ENCODE measurements at regions not wholly inside any gene's neighbourhood (a gene's known extent, or its start where the extent isn't known, plus 50 kb on each side); places are given as distances from the start of the nearest gene placed in this dataset.
A peak's percentile ranks its signal among the peaks of the same experiment; 100 is the strongest.

DNA sequence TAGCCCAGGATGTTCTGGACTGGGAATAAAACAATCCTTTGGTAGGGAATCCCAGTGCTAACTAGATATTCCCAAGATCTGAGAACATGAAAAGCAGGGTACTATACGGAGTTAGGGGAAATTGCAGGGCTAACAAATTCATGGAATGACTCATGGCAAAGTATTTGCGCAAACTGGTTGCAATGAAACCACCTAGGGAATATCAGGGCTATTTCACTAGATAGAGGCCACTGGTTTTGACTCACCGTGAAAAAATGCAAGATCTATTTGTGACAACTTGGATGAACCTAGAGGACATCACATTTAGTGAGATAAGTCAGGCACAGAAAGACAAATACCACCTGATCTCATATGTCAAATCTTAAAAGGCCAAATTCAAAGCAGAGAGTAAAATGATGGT lies 233.3 kb downstream of the MBD2 start:
- no peak overlapping the region for H3K4me2 ChIP-seq (ENCODE audit: extremely low read depth, insufficient read depth, low read length)
- H3K9me3 ChIP-seq (ENCODE audit: control insufficient read depth, insufficient read depth, low read depth, low read length), result no peaks in the 10 kb centered on the region
- H3K27ac ChIP-seq (ENCODE audit: insufficient read depth, low read length), result no peak overlapping the region

GRCh38 chr18:53990485-53990884 lies 234.0 kb downstream of the MBD2 start:
- TF ChIP-seq CTCF (conservative IDR thresholded peaks at IDR 0.05 in 1 of 2, IDR thresholded peaks at IDR 0.05 in 1 of 2; ENCODE audit: low read depth in 1 of 2, low read length in 2 of 2) (no peak), EZH2 (IDR thresholded peaks at IDR 0.05; ENCODE audit: low read length, missing control alignments) (no peak)
- H3K4me1 ChIP-seq (ENCODE audit: control insufficient read depth, extremely low read depth, insufficient read depth, low read length), result no peaks in the 10 kb centered on the region
- no peak overlapping the region for H3K4me3 ChIP-seq (replicated peaks in 1 of 4; ENCODE audit: control extremely low read depth in 1 of 4, insufficient read depth in 1 of 4, low read depth in 3 of 4, low read length in 4 of 4)
- no peak for DNase-seq (ENCODE audit: low read depth in 2 of 2)
- no peak overlapping the region for H2AFZ ChIP-seq (ENCODE audit: low read length)
- H3K27me3 ChIP-seq (ENCODE audit: control insufficient read depth, insufficient read depth, low read length), result no peaks in the 10 kb centered on the region
- no peaks in the 10 kb centered on the region for H3K36me3 ChIP-seq (ENCODE audit: control insufficient read depth, insufficient read depth, low read length)
- no peaks in the 10 kb centered on the region for H3K79me2 ChIP-seq (ENCODE audit: control insufficient read depth, insufficient read depth, low read length)
- H3K9me3 ChIP-seq (ENCODE audit: control insufficient read depth, insufficient read depth, low read depth, low read length), result no peaks in the 10 kb centered on the region
- no peak overlapping the region for H3K27ac ChIP-seq (ENCODE audit: insufficient read depth, low read length)
- no peaks in the 10 kb centered on the region for H4K20me1 ChIP-seq (ENCODE audit: control insufficient read depth, extremely low read depth, insufficient read depth, low read length)
- H3K4me2 ChIP-seq (ENCODE audit: extremely low read depth, insufficient read depth, low read length), result no peak overlapping the region
- H3K9ac ChIP-seq (ENCODE audit: insufficient read depth, low read length), result no peak overlapping the region

More for the DNA sequence above, 233.3 kb downstream of the MBD2 start:
- no peaks in the 10 kb centered on the region for H3K36me3 ChIP-seq (ENCODE audit: control insufficient read depth, insufficient read depth, low read length)
- no peaks in the 10 kb centered on the region for H4K20me1 ChIP-seq (ENCODE audit: control insufficient read depth, extremely low read depth, insufficient read depth, low read length)
- no peaks in the 10 kb centered on the region for H3K27me3 ChIP-seq (ENCODE audit: control insufficient read depth, insufficient read depth, low read length)
- H2AFZ ChIP-seq (ENCODE audit: low read length), result no peak overlapping the region
- H3K4me1 ChIP-seq (ENCODE audit: control insufficient read depth, extremely low read depth, insufficient read depth, low read length), result no peaks in the 10 kb centered on the region
- no peaks in the 10 kb centered on the region for H3K79me2 ChIP-seq (ENCODE audit: control insufficient read depth, insufficient read depth, low read length)
- no peak overlapping the region for H3K9ac ChIP-seq (ENCODE audit: insufficient read depth, low read length)
- TF ChIP-seq EZH2 (IDR thresholded peaks at IDR 0.05; ENCODE audit: low read length, missing control alignments) (no peak), CTCF (conservative IDR thresholded peaks at IDR 0.05 in 1 of 2, IDR thresholded peaks at IDR 0.05 in 1 of 2; ENCODE audit: low read depth in 1 of 2, low read length in 2 of 2) (no peak)
- DNase-seq (ENCODE audit: low read depth in 2 of 2), result peak; percentile 0 to 85
- H3K4me3 ChIP-seq (replicated peaks in 1 of 4; ENCODE audit: control extremely low read depth in 1 of 4, insufficient read depth in 1 of 4, low read depth in 3 of 4, low read length in 4 of 4), result no peak overlapping the region

DNA sequence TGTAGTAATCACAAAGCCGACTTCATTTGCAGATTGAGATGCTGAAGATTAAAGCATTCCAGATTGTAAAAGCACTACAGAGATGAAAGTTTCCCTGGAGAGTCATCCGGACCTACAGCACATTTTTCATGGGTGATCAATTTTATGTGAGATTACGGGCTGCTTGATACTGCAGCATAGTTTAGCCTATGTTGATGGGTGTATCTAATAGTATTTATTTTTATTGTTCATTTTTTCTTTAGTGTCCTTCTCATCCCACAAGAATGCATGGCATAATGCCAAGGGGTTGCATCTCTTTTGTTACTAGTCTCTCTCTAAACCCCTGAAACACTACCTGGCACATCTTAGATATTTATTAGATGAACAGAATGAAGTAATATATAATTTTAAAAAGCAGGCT lies 240.4 kb downstream of the MBD2 start:
- no peak overlapping the region for H3K27ac ChIP-seq (ENCODE audit: insufficient read depth, low read length)
- no peaks in the 10 kb centered on the region for H3K9me3 ChIP-seq (ENCODE audit: control insufficient read depth, insufficient read depth, low read depth, low read length)
- no peaks in the 10 kb centered on the region for H3K27me3 ChIP-seq (ENCODE audit: control insufficient read depth, insufficient read depth, low read length)
- no peak for TF ChIP-seq CTCF (conservative IDR thresholded peaks at IDR 0.05 in 1 of 2, IDR thresholded peaks at IDR 0.05 in 1 of 2; ENCODE audit: low read depth in 1 of 2, low read length in 2 of 2)
- no peak for TF ChIP-seq EZH2 (IDR thresholded peaks at IDR 0.05; ENCODE audit: low read length, missing control alignments)
- H3K36me3 ChIP-seq (ENCODE audit: control insufficient read depth, insufficient read depth, low read length), result no peaks in the 10 kb centered on the region
- no peaks in the 10 kb centered on the region for H3K4me1 ChIP-seq (ENCODE audit: control insufficient read depth, extremely low read depth, insufficient read depth, low read length)
- DNase-seq (ENCODE audit: low read depth in 2 of 2), result peak in 1 of 2 donors; percentile 13
- H3K4me2 ChIP-seq (ENCODE audit: extremely low read depth, insufficient read depth, low read length), result no peak overlapping the region
- H3K4me3 ChIP-seq (replicated peaks in 1 of 4; ENCODE audit: control extremely low read depth in 1 of 4, insufficient read depth in 1 of 4, low read depth in 3 of 4, low read length in 4 of 4), result no peak overlapping the region
- no peaks in the 10 kb centered on the region for H4K20me1 ChIP-seq (ENCODE audit: control insufficient read depth, extremely low read depth, insufficient read depth, low read length)
- H2AFZ ChIP-seq (ENCODE audit: low read length), result no peak overlapping the region
- no peak overlapping the region for H3K9ac ChIP-seq (ENCODE audit: insufficient read depth, low read length)
- H3K79me2 ChIP-seq (ENCODE audit: control insufficient read depth, insufficient read depth, low read length), result no peaks in the 10 kb centered on the region

All from fibroblast of lung (primary cell).